Activated naive CD4-positive, alpha-beta T cell (primary cell): ENCODE measurements at regions not wholly inside any gene's neighbourhood (a gene's known extent, or its start where the extent isn't known, plus 50 kb on each side); places are given as distances from the start of the nearest gene placed in this dataset.

ENCODE experiments used
- DNase-seq, 4 experiments: peaks; one replicate each; lab custom pipeline; 2025; lab: John Stamatoyannopoulos, UW

GRCh38 chr2:118665784-118666529 lies 181.5 kb downstream of the EN1 start:
- no peak for DNase-seq

GRCh38 chr2:118661179-118661578 lies 186.3 kb downstream of the EN1 start:
- DNase-seq, result no peak

GRCh38 chr2:118658596-118659198 lies 188.8 kb downstream of the EN1 start:
- DNase-seq, result no peak

GRCh38 chr2:118657466-118657865 lies 190.0 kb downstream of the EN1 start:
- DNase-seq, result no peak

GRCh38 chr2:118654945-118655344 lies 192.5 kb downstream of the EN1 start:
- no peak for DNase-seq

- DNase-seq, result no peak
Measured at GRCh38 chr2:118650327-118650726, 197.1 kb downstream of the EN1 start.

GRCh38 chr2:118645876-118646275 lies 201.6 kb downstream of the EN1 start:
- DNase-seq, result no peak

GRCh38 chr2:118644190-118644589 lies 203.3 kb downstream of the EN1 start:
- no peak for DNase-seq

- DNase-seq, result no peak
Measured at GRCh38 chr2:118643294-118643693, 204.2 kb downstream of the EN1 start.

- DNase-seq, result no peak
Measured at GRCh38 chr2:118642501-118642900, 204.9 kb downstream of the EN1 start.

- no peak for DNase-seq
Measured at GRCh38 chr2:118641711-118642110, 205.7 kb downstream of the EN1 start.

- no peak for DNase-seq
Measured at GRCh38 chr2:118639371-118639770, 208.1 kb downstream of the EN1 start.

GRCh38 chr2:118638453-118638852 lies 209.0 kb downstream of the EN1 start:
- no peak for DNase-seq

GRCh38 chr2:118635891-118636290 lies 211.6 kb downstream of the EN1 start:
- no peak for DNase-seq

- DNase-seq, result no peak
Measured at GRCh38 chr2:118634876-118635275, 212.6 kb downstream of the EN1 start.

- no peak for DNase-seq
Measured at GRCh38 chr2:118633371-118634018, 214.0 kb downstream of the EN1 start.

- no peak for DNase-seq
Measured at GRCh38 chr2:118632921-118633320, 214.5 kb downstream of the EN1 start.

- no peak for DNase-seq
Measured at GRCh38 chr2:118627156-118627555, 220.3 kb downstream of the EN1 start.

- no peak for DNase-seq
Measured at GRCh38 chr2:118622913-118623312, 224.5 kb downstream of the EN1 start.

GRCh38 chr2:118622108-118622507 lies 225.3 kb downstream of the EN1 start:
- no peak for DNase-seq

- no peak for DNase-seq
Measured at GRCh38 chr2:118618279-118618678, 229.2 kb downstream of the EN1 start.

GRCh38 chr2:118616432-118616831 lies 231.0 kb downstream of the EN1 start:
- DNase-seq, result no peak

GRCh38 chr2:118614841-118615271 lies 232.6 kb downstream of the EN1 start:
- DNase-seq, result no peak
